ENCODE measurements at regions not wholly inside any gene's neighbourhood (a gene's known extent, or its start where the extent isn't known, plus 50 kb on each side); places are given as distances from the start of the nearest gene placed in this dataset.
A peak's percentile ranks its signal among the peaks of the same experiment; 100 is the strongest.

DNA sequence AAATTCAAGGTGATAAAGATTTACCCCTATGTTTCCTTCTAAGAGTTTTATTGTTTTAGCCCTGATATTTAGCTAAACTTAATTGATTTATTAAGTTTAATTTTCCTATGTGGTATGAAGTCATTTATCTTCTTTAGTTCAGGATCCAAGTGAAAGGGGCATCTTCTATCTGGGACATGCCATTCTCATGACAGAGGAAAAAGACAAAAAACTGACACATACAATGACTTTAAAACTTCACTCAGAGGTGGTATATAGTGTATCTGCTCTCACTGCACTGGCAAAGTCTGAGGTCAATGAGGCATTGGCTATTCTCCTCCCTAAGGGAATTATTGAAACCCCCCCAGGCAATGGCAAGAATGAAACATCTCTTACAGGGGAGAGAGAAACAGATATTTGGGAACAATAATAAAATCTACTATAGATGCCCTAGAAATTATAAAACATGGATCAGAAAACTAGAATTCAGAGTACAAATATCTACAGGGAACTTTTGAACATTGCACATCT, 237.4 kb downstream of the MYCN start:
- no peak overlapping the region for H3K23ac ChIP-seq (ENCODE audit: insufficient read length, low read depth, low read length)
- H3T11ph ChIP-seq (ENCODE audit: low read length) = no peak overlapping the region
- H2BK120ac ChIP-seq (ENCODE audit: low read depth, low read length, poor library complexity, severe bottlenecking) = no peak overlapping the region
- H4K20me1 ChIP-seq (ENCODE audit: control insufficient read depth, insufficient read depth, insufficient read length) = no peaks in the 10 kb centered on the region
- H3K14ac ChIP-seq (ENCODE audit: insufficient read depth, low read length) = no peak overlapping the region
- no peaks in the 10 kb centered on the region for H3K79me2 ChIP-seq (ENCODE audit: insufficient read depth, low read length)
- no peak overlapping the region for H4K91ac ChIP-seq (ENCODE audit: insufficient read length, low read depth, low read length)
- H4K8ac ChIP-seq (replicated peaks; ENCODE audit: insufficient read length, low read depth, low read length) = no peak overlapping the region
- no peak overlapping the region for H2BK15ac ChIP-seq (ENCODE audit: low read depth, low read length)
- Mint-ChIP-seq H3K4me3 (no peak overlapping the region), H3K27me3 (ENCODE audit: low read depth) (no peaks in the 10 kb centered on the region), H3K36me3 (ENCODE audit: insufficient read depth in 1 of 3, low read depth in 3 of 3) (peaks cover 0 to 1% (median 0%) of the 10 kb centered on the region in 3 experiments; a peak in 1 of 7 replicates), H3K9me3 (no peaks in the 10 kb centered on the region), H3K27ac (0 out of 7 replicates have a peak overlapping the region, but pooled peaks of 1 of the 3 experiments have one; percentile 41), H3K4me1 (peaks cover 13 to 14% of the 10 kb centered on the region in 2 experiments)
- no peaks in the 10 kb centered on the region for H3K27me3 ChIP-seq (ENCODE audit: insufficient read depth, low read length)
- no peak overlapping the region for H3K9ac ChIP-seq (ENCODE audit: extremely low read depth, insufficient read length, low read length)
- H3K4me2 ChIP-seq (ENCODE audit: insufficient read depth, insufficient read length, low read length) = no peak overlapping the region
- H3K23me2 ChIP-seq (ENCODE audit: insufficient read length, low read depth, low read length, poor library complexity, severe bottlenecking) = no peaks in the 10 kb centered on the region
- H3K9me3 ChIP-seq (ENCODE audit: control insufficient read depth, low read depth, low read length) = no peaks in the 10 kb centered on the region
- H3K79me1 ChIP-seq (ENCODE audit: insufficient read depth, low read depth, low read length, poor library complexity, severe bottlenecking) = no peaks in the 10 kb centered on the region
- H3K27ac ChIP-seq (ENCODE audit: insufficient read length, low read depth, low read length) = no peak overlapping the region
- H3K4ac ChIP-seq (ENCODE audit: low read depth, low read length) = no peak overlapping the region
- H4K5ac ChIP-seq (ENCODE audit: insufficient read length, low read depth, low read length) = no peak overlapping the region
- no peak overlapping the region for H3K18ac ChIP-seq (ENCODE audit: insufficient read length, low read depth, low read length)
- DNase-seq = no peak
- no peak overlapping the region for H2BK12ac ChIP-seq (ENCODE audit: insufficient read length, low read depth, low read length)
- H3K4me1 ChIP-seq (ENCODE audit: insufficient read depth, low read length) = peaks cover 2% of the 10 kb centered on the region; the same call in 1 of the 2 replicates
- H2BK5ac ChIP-seq (ENCODE audit: insufficient read length, low read length) = no peak overlapping the region
- no peak overlapping the region for H2AK5ac ChIP-seq (ENCODE audit: insufficient read length, low read length)
- no peak overlapping the region for H3K56ac ChIP-seq (ENCODE audit: insufficient read length, low read depth, low read length)
- no peak overlapping the region for H2AFZ ChIP-seq (ENCODE audit: low read length)
- no peak overlapping the region for H2BK20ac ChIP-seq (ENCODE audit: low read depth, low read length, poor library complexity, severe bottlenecking)
- TF ChIP-seq, protein P1, sequence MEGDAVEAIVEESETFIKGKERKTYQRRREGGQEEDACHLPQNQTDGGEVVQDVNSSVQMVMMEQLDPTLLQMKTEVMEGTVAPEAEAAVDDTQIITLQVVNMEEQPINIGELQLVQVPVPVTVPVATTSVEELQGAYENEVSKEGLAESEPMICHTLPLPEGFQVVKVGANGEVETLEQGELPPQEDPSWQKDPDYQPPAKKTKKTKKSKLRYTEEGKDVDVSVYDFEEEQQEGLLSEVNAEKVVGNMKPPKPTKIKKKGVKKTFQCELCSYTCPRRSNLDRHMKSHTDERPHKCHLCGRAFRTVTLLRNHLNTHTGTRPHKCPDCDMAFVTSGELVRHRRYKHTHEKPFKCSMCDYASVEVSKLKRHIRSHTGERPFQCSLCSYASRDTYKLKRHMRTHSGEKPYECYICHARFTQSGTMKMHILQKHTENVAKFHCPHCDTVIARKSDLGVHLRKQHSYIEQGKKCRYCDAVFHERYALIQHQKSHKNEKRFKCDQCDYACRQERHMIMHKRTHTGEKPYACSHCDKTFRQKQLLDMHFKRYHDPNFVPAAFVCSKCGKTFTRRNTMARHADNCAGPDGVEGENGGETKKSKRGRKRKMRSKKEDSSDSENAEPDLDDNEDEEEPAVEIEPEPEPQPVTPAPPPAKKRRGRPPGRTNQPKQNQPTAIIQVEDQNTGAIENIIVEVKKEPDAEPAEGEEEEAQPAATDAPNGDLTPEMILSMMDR (conservative IDR thresholded peaks at IDR 0.05) = no peak

All from H9 (cell line).